Activated naive CD8-positive, alpha-beta T cell treated with anti-CD3 and anti-CD28 coated beads for 36 hours (primary cell): ENCODE measurements at regions not wholly inside any gene's neighbourhood (a gene's known extent, or its start where the extent isn't known, plus 50 kb on each side); places are given as distances from the start of the nearest gene placed in this dataset.
"Not testable (repeated sequence)": the region's sequence is repeated elsewhere in the genome, so short reads cannot be mapped to it uniquely, and the experiment has no call there.

ENCODE experiments used
- DNase-seq: peaks from one replicate; pipeline ENCODE4 v3.0.0; 2021
- H3K27ac Mint-ChIP-seq: one replicate; pipeline ENCODE4 v1.8.0; 2022; ENCODE audit warnings: mild to moderate bottlenecking, moderate library complexity, mixed read lengths
- H3K27me3 Mint-ChIP-seq: one replicate; pipeline ENCODE4 v1.8.0; 2022; ENCODE audit warnings: mild to moderate bottlenecking, mixed read lengths
- H3K36me3 Mint-ChIP-seq: one replicate; pipeline ENCODE4 v1.8.0; 2021; ENCODE audit warnings: mild to moderate bottlenecking, mixed read lengths
- H3K4me1 Mint-ChIP-seq: one replicate; pipeline ENCODE4 v1.8.0; 2021; ENCODE audit warnings: mixed read lengths
- H3K4me3 Mint-ChIP-seq: one replicate; pipeline ENCODE4 v1.8.0; 2022; ENCODE audit warnings: mild to moderate bottlenecking, moderate library complexity, mixed read lengths
- H3K9me3 Mint-ChIP-seq: one replicate; pipeline ENCODE4 v1.8.0; 2022; ENCODE audit warnings: mixed read lengths

GRCh38 chr5:96197347-96197746, 235.7 kb upstream of the ELL2 start:
- no peak overlapping the region for H3K4me3 Mint-ChIP-seq
- DNase-seq = no peak
- peaks cover 8% of the 10 kb centered on the region for H3K27me3 Mint-ChIP-seq
- H3K4me1 Mint-ChIP-seq = peaks cover 2% of the 10 kb centered on the region
- no peak overlapping the region for H3K27ac Mint-ChIP-seq
- no peaks in the 10 kb centered on the region for H3K9me3 Mint-ChIP-seq
- H3K36me3 Mint-ChIP-seq = no peaks in the 10 kb centered on the region

DNA sequence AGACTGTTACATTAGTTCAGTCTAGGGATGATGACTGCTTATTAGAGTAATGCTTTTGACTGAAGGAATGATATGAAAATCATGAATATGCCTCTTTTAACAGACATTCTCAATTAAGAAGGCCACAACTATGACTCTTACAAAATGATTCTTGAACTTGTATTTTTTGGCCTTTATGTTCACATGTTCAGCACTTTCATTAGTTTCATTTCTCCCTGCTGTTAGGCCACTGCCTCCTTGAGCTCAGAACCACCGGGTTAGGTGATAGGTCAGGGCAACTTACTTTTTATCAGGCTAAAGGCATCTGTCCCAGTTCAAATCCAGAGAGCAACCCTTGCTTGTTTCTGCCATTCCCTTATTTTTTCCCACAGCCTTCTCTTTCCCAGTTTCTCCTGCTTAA, 235.2 kb upstream of the ELL2 start:
- H3K36me3 Mint-ChIP-seq = no peaks in the 10 kb centered on the region
- H3K4me1 Mint-ChIP-seq = peaks cover 2% of the 10 kb centered on the region
- DNase-seq = no peak
- H3K27ac Mint-ChIP-seq = no peak overlapping the region
- H3K27me3 Mint-ChIP-seq = peaks cover 8% of the 10 kb centered on the region
- H3K9me3 Mint-ChIP-seq = no peaks in the 10 kb centered on the region
- no peak overlapping the region for H3K4me3 Mint-ChIP-seq

DNA sequence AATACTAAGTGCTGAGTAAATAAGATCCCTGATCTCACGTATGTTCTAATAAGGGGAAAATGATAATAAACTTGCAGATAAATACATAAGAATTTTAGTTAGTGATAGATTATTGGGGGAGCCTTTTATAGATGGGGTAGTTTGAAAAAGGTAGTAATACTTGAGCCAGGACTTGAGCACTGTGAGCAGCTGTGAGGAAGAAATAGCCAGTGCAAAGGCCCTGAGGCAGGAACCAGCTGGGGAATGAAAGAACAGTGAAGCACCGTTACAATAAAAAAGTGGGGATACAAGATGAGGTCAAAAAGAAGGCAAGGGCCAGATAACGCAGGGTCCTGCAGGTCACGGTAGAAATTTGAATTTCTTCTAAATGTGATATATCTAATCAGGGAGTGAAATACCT, 234.8 kb upstream of the ELL2 start:
- Mint-ChIP-seq H3K36me3 (no peaks in the 10 kb centered on the region), H3K27ac (no peak overlapping the region), H3K4me3 (no peak overlapping the region), H3K9me3 (no peaks in the 10 kb centered on the region), H3K27me3 (peaks cover 6% of the 10 kb centered on the region), H3K4me1 (peaks cover 2% of the 10 kb centered on the region)
- no peak for DNase-seq

- Mint-ChIP-seq H3K4me3 (no peak overlapping the region), H3K4me1 (peaks cover 2% of the 10 kb centered on the region), H3K9me3 (no peaks in the 10 kb centered on the region), H3K27ac (no peak overlapping the region), H3K27me3 (peaks cover 4% of the 10 kb centered on the region), H3K36me3 (no peaks in the 10 kb centered on the region)
- DNase-seq = no peak
Measured at GRCh38 chr5:96195123-96195522, 233.5 kb upstream of the ELL2 start.

DNA sequence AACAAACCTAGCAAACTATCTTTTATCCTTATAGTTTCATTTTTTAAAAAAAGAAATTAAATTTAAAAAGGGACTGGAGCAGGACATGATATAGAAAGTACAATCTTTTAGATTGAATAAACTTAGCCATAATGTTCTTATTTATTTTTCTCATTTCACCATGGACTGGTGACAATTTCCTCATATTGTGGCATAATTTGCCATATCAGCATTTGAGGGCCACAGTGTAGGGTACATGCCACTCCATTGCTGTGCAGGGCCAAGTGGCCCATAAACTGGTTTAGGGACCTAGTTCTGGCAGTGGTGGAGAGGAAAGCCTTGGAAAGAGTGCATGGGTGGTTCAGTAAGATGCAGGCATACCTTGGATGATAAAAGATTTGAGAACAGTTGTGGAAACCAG, 232.9 kb upstream of the ELL2 start:
- no peak for DNase-seq
- Mint-ChIP-seq H3K27me3 (peaks cover 9% of the 10 kb centered on the region), H3K9me3 (no peaks in the 10 kb centered on the region), H3K36me3 (no peaks in the 10 kb centered on the region), H3K27ac (no peak overlapping the region), H3K4me3 (no peak overlapping the region), H3K4me1 (peaks cover 2% of the 10 kb centered on the region)

- H3K27me3 Mint-ChIP-seq = peaks cover 15% of the 10 kb centered on the region
- no peaks in the 10 kb centered on the region for H3K9me3 Mint-ChIP-seq
- peaks cover 2% of the 10 kb centered on the region for H3K4me1 Mint-ChIP-seq
- no peaks in the 10 kb centered on the region for H3K36me3 Mint-ChIP-seq
- no peak for DNase-seq
- no peak overlapping the region for H3K4me3 Mint-ChIP-seq
- no peak overlapping the region for H3K27ac Mint-ChIP-seq
Measured at GRCh38 chr5:96193946-96194345, 232.3 kb upstream of the ELL2 start.

DNA sequence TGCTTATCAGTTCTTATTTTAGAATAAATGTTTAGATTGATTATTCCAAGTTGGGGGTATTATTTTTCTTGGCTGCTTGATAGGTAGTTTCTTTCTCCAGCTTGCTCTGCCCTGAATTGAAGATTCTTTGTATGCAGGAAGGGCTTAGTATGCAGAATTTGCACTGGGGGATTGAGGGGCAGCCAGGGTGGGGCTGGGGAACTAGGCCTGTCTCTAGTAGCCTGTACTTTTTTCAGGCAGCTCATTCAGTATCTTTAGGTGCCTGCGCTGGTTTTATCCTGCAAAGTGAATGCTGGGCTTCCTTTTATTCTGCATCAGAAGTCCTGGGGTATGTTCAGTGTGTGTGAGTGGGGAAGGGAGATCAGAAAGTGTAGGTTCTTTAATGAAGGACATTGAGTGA, 228.3 kb upstream of the ELL2 start:
- H3K27me3 Mint-ChIP-seq = peaks cover 21% of the 10 kb centered on the region
- H3K36me3 Mint-ChIP-seq = no peaks in the 10 kb centered on the region
- no peak for DNase-seq
- H3K4me3 Mint-ChIP-seq = no peak overlapping the region
- H3K4me1 Mint-ChIP-seq = peaks cover 2% of the 10 kb centered on the region
- no peak overlapping the region for H3K27ac Mint-ChIP-seq
- peaks cover 10% of the 10 kb centered on the region for H3K9me3 Mint-ChIP-seq

GRCh38 chr5:96189028-96189826, 227.6 kb upstream of the ELL2 start:
- no peak for DNase-seq
- peaks cover 21% of the 10 kb centered on the region for H3K27me3 Mint-ChIP-seq
- no peak overlapping the region for H3K27ac Mint-ChIP-seq
- H3K4me1 Mint-ChIP-seq = peaks cover 2% of the 10 kb centered on the region
- no peak overlapping the region for H3K4me3 Mint-ChIP-seq
- peaks cover 13% of the 10 kb centered on the region for H3K9me3 Mint-ChIP-seq
- no peaks in the 10 kb centered on the region for H3K36me3 Mint-ChIP-seq

DNA sequence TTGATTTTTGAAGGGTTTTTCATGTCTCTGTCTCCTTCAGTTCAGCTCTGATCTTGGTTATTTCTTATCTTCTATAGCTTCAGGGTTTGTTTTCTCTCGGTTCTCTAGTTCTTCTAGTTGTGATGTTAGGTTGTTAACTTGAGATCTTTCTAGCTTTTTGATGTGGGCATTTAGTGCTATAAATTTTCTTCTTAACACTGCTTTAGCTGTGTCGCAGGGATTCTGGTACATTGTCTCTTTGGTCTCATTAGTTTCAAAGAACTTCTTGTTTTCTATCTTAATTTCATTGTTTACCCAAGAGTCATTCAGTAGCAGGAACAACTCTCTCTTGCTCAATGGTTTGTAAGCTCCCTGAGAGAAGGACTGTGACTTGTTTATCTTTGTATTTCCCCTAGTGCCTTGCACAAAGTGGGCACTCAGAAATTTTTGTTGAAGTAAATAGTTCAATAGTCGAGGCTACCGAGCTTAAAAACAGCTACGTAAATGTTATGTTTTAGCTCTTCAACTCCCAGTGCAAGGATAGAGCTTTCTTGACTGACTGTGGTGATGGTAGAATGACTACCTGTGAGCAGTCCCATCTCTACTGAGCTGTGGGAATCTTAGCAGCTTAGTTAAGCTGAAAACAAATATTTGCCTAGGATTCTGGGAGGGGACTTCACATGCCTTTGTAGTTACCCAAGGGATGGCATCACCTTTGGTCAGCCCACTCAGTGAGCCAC, 225.8 kb upstream of the ELL2 start:
- no peak for DNase-seq
- no peak overlapping the region for H3K27ac Mint-ChIP-seq
- no peaks in the 10 kb centered on the region for H3K4me1 Mint-ChIP-seq
- H3K4me3 Mint-ChIP-seq = no peak overlapping the region
- H3K27me3 Mint-ChIP-seq = peaks cover 21% of the 10 kb centered on the region
- peaks cover 13% of the 10 kb centered on the region for H3K9me3 Mint-ChIP-seq
- H3K36me3 Mint-ChIP-seq = no peaks in the 10 kb centered on the region

DNA sequence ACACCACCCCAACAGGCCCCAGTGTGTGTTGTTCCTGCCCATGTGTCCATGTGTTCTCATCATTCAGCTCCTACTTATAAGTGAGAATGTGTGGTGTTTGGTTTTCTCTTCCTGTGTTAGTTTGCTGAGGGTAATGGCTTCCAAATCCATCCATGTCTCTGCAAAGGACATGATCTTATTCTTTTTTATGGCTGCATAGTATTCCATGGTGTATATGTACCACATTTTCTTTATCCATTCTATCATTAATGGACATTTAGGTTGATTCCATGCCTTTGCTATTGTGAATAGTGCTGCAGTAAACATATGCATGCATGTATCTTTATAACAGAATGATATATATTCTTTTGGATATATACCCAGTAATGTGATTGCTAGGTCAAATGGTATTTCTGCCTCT, 222.9 kb upstream of the ELL2 start:
- DNase-seq, H3K4me1 Mint-ChIP-seq, H3K27ac Mint-ChIP-seq, H3K4me3 Mint-ChIP-seq, H3K36me3 Mint-ChIP-seq: not testable (repeated sequence)
- peaks cover 13% of the 10 kb centered on the region for H3K9me3 Mint-ChIP-seq
- peaks cover 15% of the 10 kb centered on the region for H3K27me3 Mint-ChIP-seq

DNA sequence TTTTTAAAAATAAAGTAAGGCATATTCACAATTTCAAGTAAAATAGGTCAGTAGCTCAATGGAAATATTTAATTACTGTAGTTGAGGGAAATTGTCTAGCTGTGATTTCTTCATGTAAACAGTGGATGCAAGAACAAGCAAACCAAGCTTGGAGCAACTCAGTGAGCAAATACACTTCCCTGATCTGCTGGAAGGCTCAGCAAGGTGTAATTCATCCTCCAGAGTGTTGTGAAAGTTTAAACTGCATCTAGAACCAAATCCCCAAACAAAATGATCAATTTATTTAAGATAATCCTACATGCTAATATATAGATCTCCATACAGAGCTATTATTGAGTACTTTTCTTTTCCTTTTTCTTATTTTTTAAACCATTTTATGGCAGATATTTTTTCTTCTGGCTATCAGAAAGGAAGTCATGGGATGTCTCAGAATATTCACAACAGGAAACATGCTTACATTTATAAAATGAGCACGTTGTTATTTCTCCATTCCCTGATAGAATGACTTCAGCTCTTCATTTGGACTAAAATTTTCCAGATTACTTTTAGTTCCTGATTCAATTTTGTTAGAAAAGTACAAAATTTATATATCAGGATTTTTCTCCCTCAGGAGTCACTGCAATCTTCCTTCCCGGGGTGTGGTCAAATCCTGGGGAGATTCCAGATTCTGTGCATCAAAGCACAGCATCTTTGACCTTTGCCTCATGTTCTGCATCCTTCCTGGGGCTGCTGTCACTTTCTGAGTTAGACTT, 219.2 kb upstream of the ELL2 start:
- peaks cover 6% of the 10 kb centered on the region for H3K27me3 Mint-ChIP-seq
- no peak for DNase-seq
- H3K36me3 Mint-ChIP-seq = no peaks in the 10 kb centered on the region
- peaks cover 11% of the 10 kb centered on the region for H3K9me3 Mint-ChIP-seq
- H3K4me3 Mint-ChIP-seq = no peak overlapping the region
- H3K27ac Mint-ChIP-seq = no peak overlapping the region
- no peaks in the 10 kb centered on the region for H3K4me1 Mint-ChIP-seq

DNA sequence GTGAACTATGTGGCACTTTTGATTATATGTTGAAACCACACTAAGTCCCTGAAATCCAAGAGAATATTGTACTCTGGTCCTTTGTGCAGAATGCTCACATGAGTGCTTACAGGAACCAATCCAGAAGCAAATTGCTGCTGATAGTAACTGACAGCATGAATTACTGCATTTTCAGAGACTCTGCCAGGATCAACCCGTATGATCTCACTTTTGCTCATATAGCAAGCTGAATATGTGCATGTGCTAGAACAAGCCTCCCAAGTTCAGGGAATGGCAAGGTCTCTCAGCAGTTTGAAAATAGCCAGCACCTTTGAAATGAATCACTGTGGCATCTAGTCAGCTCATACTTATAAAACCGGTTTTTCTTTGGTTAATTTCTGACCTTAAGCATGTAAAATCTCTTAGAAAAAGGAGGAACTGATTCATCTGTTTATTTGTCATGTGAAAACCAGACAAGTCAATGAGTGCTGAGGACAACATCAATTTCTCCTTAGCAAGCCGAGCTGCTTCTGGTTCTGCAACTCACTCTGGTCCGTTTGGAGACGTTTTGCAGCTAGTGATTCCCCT, 215.7 kb upstream of the ELL2 start:
- H3K36me3 Mint-ChIP-seq = no peaks in the 10 kb centered on the region
- no peaks in the 10 kb centered on the region for H3K9me3 Mint-ChIP-seq
- no peak for DNase-seq
- no peaks in the 10 kb centered on the region for H3K4me1 Mint-ChIP-seq
- H3K27ac Mint-ChIP-seq = no peak overlapping the region
- H3K27me3 Mint-ChIP-seq = peaks cover 6% of the 10 kb centered on the region
- H3K4me3 Mint-ChIP-seq = no peak overlapping the region

DNA sequence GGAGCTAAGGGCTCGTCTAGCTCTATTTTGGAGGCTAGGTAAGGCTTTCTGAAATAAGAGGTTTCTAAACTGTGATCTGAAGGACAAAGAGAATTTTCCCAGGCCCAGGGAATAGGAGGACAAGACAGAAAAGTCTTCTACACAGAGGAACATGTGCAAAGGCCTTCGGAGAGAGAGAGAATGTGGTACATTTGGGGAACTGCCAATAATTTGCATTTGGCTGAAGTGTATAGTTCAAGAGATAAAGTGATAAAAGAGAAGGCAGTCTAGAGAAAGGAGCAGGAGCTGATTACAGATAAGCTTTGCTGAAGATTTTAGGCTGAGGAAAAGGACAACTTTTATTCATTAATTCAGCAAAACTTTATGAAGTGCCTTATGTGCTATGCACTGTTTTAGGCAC, 214.4 kb upstream of the ELL2 start:
- H3K27me3 Mint-ChIP-seq = peaks cover 6% of the 10 kb centered on the region

DNA sequence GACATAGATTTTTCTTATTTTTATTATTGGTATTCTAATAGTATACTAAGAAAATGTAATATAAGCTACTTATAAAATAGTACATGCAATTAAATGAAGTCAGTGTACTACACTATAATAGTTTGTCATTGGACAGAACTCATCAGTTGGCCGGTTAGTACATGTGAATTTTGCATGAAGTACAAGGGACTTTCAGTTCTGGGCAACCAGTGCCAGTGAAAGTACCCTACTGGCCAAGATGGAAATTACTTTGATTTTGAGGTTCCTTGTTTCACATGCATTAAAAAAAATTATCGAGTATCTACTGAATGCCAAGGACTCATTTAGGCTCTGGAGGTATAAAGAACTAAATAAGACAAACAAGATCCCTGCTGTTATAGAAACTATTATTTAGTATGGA, 213.4 kb upstream of the ELL2 start:
- no peak overlapping the region for H3K4me3 Mint-ChIP-seq
- no peak for DNase-seq
- no peaks in the 10 kb centered on the region for H3K9me3 Mint-ChIP-seq
- no peaks in the 10 kb centered on the region for H3K4me1 Mint-ChIP-seq
- H3K36me3 Mint-ChIP-seq = no peaks in the 10 kb centered on the region
- H3K27ac Mint-ChIP-seq = no peak overlapping the region
- H3K27me3 Mint-ChIP-seq = peaks cover 6% of the 10 kb centered on the region

More for the DNA sequence above, 214.4 kb upstream of the ELL2 start:
- Mint-ChIP-seq H3K9me3 (no peaks in the 10 kb centered on the region), H3K4me3 (no peak overlapping the region), H3K36me3 (no peaks in the 10 kb centered on the region), H3K27ac (no peak overlapping the region), H3K4me1 (no peaks in the 10 kb centered on the region)
- no peak for DNase-seq

DNA sequence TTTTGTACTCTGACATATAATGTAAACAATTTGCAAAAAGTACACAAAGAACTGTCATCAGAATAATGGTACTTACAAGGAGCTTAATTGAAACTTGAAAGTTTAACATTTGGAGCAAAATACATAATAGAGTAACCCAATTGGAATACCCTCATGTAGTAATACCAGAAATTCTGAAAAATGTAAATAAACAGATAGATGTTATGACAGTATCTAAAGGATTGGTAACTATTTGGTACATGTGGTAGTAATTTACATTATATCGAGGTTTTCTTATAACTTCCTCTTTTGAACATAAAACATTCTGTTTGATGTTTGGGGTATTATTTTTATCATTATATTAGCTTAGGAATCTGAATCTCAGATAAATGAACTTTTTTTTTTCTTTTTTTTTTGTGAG, 211.7 kb upstream of the ELL2 start:
- peaks cover 3% of the 10 kb centered on the region for H3K27me3 Mint-ChIP-seq
- H3K4me1 Mint-ChIP-seq = no peaks in the 10 kb centered on the region
- H3K27ac Mint-ChIP-seq = no peak overlapping the region
- H3K9me3 Mint-ChIP-seq = no peaks in the 10 kb centered on the region
- no peak for DNase-seq
- H3K36me3 Mint-ChIP-seq = no peaks in the 10 kb centered on the region
- no peak overlapping the region for H3K4me3 Mint-ChIP-seq
